ENCODE measurements at regions not wholly inside any gene's neighbourhood (a gene's known extent, or its start where the extent isn't known, plus 50 kb on each side); places are given as distances from the start of the nearest gene placed in this dataset.

DNA sequence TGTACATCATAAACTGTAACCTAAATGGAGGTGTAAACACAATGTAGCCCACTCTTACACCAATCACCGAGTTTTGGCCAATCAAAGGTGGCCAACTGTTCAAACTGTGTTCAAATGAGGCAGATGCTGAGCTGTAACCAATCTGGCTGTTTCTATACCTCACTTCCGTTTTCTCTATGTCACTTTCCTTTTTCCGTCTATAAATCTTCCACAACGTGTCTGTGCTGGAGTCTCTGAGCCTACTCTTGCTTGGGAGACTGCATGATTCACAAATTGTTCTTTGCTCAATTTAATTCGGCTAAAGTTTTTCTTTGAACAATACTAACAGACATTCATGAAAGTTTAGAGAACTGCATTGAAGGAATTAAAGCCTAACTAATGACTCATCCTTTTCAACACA is 547.1 kb upstream of the USP15 start:
- no peak for TF ChIP-seq CTCF (IDR thresholded peaks at IDR 0.05; ENCODE audit: unreplicated experiment)
- no peak for DNase-seq (ENCODE audit: low spot score)
- H3K4me1 Mint-ChIP-seq (ENCODE audit: unreplicated experiment), result no peaks in the 10 kb centered on the region
- no peaks in the 10 kb centered on the region for H3K36me3 Mint-ChIP-seq (ENCODE audit: low read depth, unreplicated experiment)
- H3K9me3 Mint-ChIP-seq (ENCODE audit: unreplicated experiment), result no peaks in the 10 kb centered on the region
- H3K27ac Mint-ChIP-seq (ENCODE audit: unreplicated experiment), result no peak overlapping the region
- no peak overlapping the region for H3K4me3 Mint-ChIP-seq (ENCODE audit: unreplicated experiment)
- H3K27me3 Mint-ChIP-seq (ENCODE audit: unreplicated experiment), result no peaks in the 10 kb centered on the region

DNA sequence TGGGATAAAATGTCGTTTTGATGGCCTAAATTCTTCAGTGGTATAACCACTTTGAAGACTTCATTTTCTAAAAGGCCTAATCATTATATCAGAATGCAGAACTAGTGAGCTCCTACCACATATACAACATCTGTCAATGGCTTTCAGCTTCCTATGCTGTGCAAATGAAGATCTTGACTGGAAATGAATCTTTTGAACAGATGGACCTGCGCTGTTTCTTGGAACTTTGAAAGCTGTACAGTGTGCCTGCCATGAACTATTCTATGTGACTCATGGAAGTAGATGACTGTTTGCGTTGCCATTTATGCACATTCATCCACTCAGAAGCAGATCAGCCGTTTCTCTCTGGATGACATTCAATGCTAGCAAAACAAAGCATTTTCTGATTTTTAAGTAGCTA is 542.2 kb upstream of the USP15 start:
- Mint-ChIP-seq H3K27me3 (ENCODE audit: unreplicated experiment) (no peaks in the 10 kb centered on the region), H3K4me3 (ENCODE audit: unreplicated experiment) (no peak overlapping the region), H3K27ac (ENCODE audit: unreplicated experiment) (no peak overlapping the region), H3K4me1 (ENCODE audit: unreplicated experiment) (no peaks in the 10 kb centered on the region), H3K9me3 (ENCODE audit: unreplicated experiment) (no peaks in the 10 kb centered on the region), H3K36me3 (ENCODE audit: low read depth, unreplicated experiment) (no peaks in the 10 kb centered on the region)
- no peak for TF ChIP-seq CTCF (IDR thresholded peaks at IDR 0.05; ENCODE audit: unreplicated experiment)
- DNase-seq (ENCODE audit: low spot score), result no peak

GRCh38 chr12:61739925-61740324 is 520.3 kb upstream of the USP15 start:
- no peak overlapping the region for H3K4me3 Mint-ChIP-seq (ENCODE audit: unreplicated experiment)
- H3K4me1 Mint-ChIP-seq (ENCODE audit: unreplicated experiment), result no peaks in the 10 kb centered on the region
- no peaks in the 10 kb centered on the region for H3K27me3 Mint-ChIP-seq (ENCODE audit: unreplicated experiment)

DNA sequence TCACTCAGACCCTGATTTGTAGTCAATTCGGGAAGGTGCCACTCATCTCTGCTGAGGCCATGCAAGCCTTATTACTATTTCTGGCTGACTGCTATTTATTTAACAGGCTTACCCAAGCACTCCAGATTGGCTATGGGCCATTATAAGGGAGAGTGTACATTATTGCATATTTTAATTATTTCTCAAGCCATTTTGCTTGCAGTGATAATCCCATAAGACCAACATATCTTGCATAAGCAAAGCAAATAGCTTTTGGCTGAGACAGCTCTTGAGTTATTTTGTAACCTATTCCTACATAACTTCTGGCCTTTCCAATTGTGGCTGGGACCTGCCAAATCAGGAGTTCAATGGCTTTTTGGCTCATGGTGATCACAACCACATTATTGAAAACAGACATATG is 509.6 kb upstream of the USP15 start:
- Mint-ChIP-seq H3K4me1 (ENCODE audit: unreplicated experiment) (no peaks in the 10 kb centered on the region), H3K4me3 (ENCODE audit: unreplicated experiment) (no peak overlapping the region), H3K27ac (ENCODE audit: unreplicated experiment) (no peak overlapping the region), H3K9me3 (ENCODE audit: unreplicated experiment) (no peaks in the 10 kb centered on the region), H3K27me3 (ENCODE audit: unreplicated experiment) (peaks cover 1% of the 10 kb centered on the region), H3K36me3 (ENCODE audit: low read depth, unreplicated experiment) (no peaks in the 10 kb centered on the region)
- no peak for DNase-seq (ENCODE audit: low spot score)
- no peak for TF ChIP-seq CTCF (IDR thresholded peaks at IDR 0.05; ENCODE audit: unreplicated experiment)

More at GRCh38 chr12:61739925-61740324, 520.3 kb upstream of the USP15 start:
- Mint-ChIP-seq H3K36me3 (ENCODE audit: low read depth, unreplicated experiment) (no peaks in the 10 kb centered on the region), H3K27ac (ENCODE audit: unreplicated experiment) (no peak overlapping the region), H3K9me3 (ENCODE audit: unreplicated experiment) (no peaks in the 10 kb centered on the region)
- TF ChIP-seq CTCF (IDR thresholded peaks at IDR 0.05; ENCODE audit: unreplicated experiment), result no peak
- DNase-seq (ENCODE audit: low spot score), result no peak

DNA sequence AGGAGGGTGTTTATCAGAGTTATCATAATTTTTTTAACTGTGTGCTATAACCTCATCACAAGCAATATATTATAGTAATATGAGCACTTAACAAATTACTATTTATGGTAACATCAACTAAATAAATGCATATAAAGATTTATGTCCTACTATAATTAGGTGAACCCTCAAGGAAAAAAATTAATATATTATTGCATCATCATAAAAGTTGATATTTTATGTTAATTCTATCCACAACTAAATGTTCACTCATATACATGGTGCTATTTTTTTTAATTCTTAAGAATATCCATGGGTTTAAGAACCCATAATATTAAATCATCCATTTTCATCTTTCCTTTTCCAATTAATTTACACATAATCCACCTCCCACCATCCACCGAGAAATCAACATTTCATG is 506.0 kb upstream of the USP15 start:
- Mint-ChIP-seq H3K36me3 (ENCODE audit: low read depth, unreplicated experiment) (no peaks in the 10 kb centered on the region), H3K9me3 (ENCODE audit: unreplicated experiment) (no peaks in the 10 kb centered on the region), H3K27ac (ENCODE audit: unreplicated experiment) (no peak overlapping the region), H3K4me3 (ENCODE audit: unreplicated experiment) (no peak overlapping the region), H3K4me1 (ENCODE audit: unreplicated experiment) (no peaks in the 10 kb centered on the region), H3K27me3 (ENCODE audit: unreplicated experiment) (no peaks in the 10 kb centered on the region)
- no peak for DNase-seq (ENCODE audit: low spot score)
- TF ChIP-seq CTCF (IDR thresholded peaks at IDR 0.05; ENCODE audit: unreplicated experiment), result no peak

All from endothelial cell (in vitro differentiated cells).